Stomach smooth muscle (tissue), 2 donors: ENCODE measurements at regions not wholly inside any gene's neighbourhood (a gene's known extent, or its start where the extent isn't known, plus 50 kb on each side); places are given as distances from the start of the nearest gene placed in this dataset.

Source experiments
- H3K27ac ChIP-seq: one replicate; pipeline ENCODE4 v1.7.0; 2013; ENCODE audit warnings: mild to moderate bottlenecking, low read length, inconsistent platforms
- H3K27me3 ChIP-seq, 2 donors: one replicate each; pipeline ENCODE4 v1.7.0; 2013; ENCODE audit warnings: low read length in 2 of 2; ENCODE audit not compliant: insufficient read depth in 2 of 2, control insufficient read depth in 1 of 2
- H3K36me3 ChIP-seq, 2 donors: one replicate each; pipeline ENCODE4 v1.7.0; 2013; ENCODE audit warnings: low read length in 2 of 2; ENCODE audit not compliant: control insufficient read depth in 2 of 2, insufficient read depth in 2 of 2
- H3K4me1 ChIP-seq: one replicate; pipeline ENCODE4 v1.7.0; 2013; ENCODE audit warnings: low read length; ENCODE audit not compliant: control insufficient read depth, insufficient read depth
- H3K4me3 ChIP-seq, 2 donors: one replicate each; pipeline ENCODE4 v1.7.0; 2013; ENCODE audit warnings: low read length in 2 of 2
- H3K9ac ChIP-seq, 2 donors: one replicate each; pipeline ENCODE4 v1.7.0; 2013; ENCODE audit warnings: low read length in 2 of 2, mild to moderate bottlenecking in 1 of 2
- H3K9me3 ChIP-seq, 2 donors: one replicate each; pipeline ENCODE4 v1.7.0; 2013; ENCODE audit warnings: low read length in 2 of 2; ENCODE audit not compliant: control insufficient read depth in 2 of 2
- donor health status: healthy.
- donor health status: Pancreatic carcinoma.

DNA sequence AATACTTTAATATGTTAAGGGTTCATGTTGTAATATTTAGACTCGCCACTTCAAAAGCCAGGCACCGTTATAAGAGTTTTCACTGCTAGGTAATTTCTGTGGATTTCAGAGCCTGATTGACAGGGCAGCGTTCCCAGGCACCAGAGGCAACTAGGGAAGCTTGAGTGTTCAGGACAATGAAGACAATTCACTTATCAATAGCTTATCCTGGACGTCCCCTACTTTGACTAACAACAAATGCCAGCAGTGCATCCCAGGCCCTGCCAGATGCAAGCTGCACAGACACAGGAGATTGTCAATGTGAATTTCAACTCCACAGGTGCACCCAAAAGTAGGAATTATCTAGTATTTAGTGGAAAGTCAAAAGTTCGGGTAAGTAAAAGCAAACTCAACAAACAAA lies 179.3 kb upstream of the GYPC start:
- H3K4me3 ChIP-seq: no peak overlapping the region
- no peak overlapping the region for H3K27ac ChIP-seq
- no peaks in the 10 kb centered on the region for H3K4me1 ChIP-seq
- H3K36me3 ChIP-seq: no peaks in the 10 kb centered on the region
- no peak overlapping the region for H3K9ac ChIP-seq
- no peaks in the 10 kb centered on the region for H3K9me3 ChIP-seq
- H3K27me3 ChIP-seq: no peaks in the 10 kb centered on the region

DNA sequence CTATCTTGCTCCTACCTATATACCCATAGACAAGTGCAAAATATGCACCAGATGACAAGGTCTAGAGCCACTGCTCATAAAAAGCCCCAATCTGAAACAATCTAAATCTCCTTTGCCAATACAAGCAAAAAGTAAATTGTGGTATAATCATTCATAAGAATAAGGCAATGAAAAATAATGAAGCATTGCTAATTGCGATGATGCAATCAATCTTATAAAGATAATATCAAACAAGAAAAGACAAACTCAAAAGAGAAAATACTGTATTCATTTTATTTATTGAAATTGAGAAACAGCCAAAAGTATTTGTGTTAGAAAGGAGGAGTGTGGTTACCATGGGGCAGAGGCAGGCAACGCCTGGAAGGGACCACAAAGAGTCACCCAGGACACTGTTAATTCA lies 175.9 kb upstream of the GYPC start:
- H3K36me3 ChIP-seq: no peaks in the 10 kb centered on the region
- H3K27me3 ChIP-seq: no peaks in the 10 kb centered on the region
- H3K9me3 ChIP-seq: no peaks in the 10 kb centered on the region
- H3K9ac ChIP-seq: no peak overlapping the region
- no peak overlapping the region for H3K4me3 ChIP-seq
- H3K4me1 ChIP-seq: no peaks in the 10 kb centered on the region
- H3K27ac ChIP-seq: no peak overlapping the region

DNA sequence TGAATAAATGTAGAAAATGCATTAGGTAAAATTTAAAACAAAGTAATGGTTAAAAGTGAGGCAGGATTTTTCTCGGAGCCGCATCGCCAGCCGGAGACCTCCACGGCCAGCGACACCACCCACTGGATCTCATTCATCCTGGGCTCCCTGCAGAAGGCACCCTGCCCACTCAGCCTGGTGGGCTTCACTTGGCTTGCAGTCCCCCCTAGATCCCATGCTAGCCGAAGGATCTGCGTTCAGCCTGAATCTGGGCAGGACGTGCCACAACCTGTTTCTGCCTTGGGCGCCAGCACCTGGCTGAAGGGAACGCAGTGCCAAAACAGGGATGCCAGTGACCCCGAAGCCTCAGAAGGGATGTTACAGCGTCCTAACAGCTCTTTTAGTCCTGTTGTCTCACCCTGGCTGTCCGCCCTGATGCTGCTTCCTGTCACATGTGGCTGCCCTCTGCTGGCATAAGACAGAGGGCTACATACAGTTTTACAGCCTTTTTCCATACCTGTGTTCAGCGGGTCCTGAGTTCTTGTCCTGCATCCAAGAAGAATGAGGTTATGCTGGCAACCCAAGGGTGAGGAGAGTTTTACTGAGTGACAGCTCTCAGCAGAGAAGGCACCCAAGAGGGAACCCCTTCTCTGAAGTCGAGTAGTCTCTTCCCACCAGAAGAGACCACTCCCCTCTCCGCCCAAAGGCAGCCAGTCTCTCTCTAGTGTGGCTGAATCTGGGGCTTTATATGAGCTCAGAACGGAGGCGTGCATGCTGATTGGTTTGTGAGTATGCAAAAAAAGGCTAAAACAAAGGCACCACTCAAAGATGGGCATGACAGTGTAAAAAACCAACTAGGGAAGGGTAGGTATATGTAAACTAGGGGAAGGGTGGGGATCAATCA lies 173.1 kb upstream of the GYPC start:
- Histone ChIP-seq H3K27me3 (no peaks in the 10 kb centered on the region), H3K9me3 (no peaks in the 10 kb centered on the region), H3K4me1 (no peaks in the 10 kb centered on the region), H3K27ac (no peak overlapping the region), H3K9ac (no peak overlapping the region), H3K36me3 (no peaks in the 10 kb centered on the region), H3K4me3 (no peak overlapping the region)

DNA sequence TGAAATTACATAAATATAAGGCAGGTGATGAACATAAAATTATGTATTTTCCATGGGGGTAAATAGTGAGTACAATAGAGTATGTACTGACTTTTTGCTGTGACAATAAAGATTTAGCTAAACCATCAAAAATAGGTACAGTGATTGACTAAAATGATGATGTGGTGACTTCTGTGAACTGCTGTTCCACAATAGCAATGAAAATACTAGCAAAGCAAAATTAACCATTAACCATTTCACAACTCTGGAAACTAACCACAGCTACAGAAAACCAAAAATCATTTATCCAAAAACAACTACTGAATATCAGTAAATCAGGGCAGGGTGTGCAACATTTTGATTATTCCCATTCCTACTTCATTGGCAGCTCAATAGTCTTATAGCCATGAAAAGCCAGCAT lies 161.4 kb upstream of the GYPC start:
- Histone ChIP-seq H3K27ac (no peak overlapping the region), H3K4me3 (no peak overlapping the region), H3K27me3 (no peaks in the 10 kb centered on the region), H3K4me1 (no peaks in the 10 kb centered on the region), H3K9ac (no peak overlapping the region), H3K36me3 (no peaks in the 10 kb centered on the region), H3K9me3 (peaks cover 0 to 3% of the 10 kb centered on the region in 2 donors)

DNA sequence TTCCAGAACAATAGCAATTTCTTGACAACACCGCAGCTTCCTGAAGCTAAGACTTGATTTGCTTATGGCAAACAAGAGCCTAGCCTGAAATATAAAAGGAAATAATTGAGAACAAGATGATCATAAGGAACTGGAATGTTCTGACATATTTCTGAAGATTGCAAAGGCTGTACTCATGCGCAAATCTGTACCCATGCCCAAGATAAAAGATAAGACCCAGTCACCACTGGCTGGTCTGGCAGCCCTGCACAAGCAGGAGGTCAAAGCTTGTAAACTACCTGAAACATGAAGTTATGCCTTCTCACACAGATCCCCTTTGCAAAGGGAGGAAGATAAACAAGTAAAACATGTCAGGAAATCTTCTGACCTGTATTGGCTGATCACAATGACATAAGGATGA lies 160.8 kb upstream of the GYPC start:
- H3K4me3 ChIP-seq: no peak overlapping the region
- no peak overlapping the region for H3K27ac ChIP-seq

DNA sequence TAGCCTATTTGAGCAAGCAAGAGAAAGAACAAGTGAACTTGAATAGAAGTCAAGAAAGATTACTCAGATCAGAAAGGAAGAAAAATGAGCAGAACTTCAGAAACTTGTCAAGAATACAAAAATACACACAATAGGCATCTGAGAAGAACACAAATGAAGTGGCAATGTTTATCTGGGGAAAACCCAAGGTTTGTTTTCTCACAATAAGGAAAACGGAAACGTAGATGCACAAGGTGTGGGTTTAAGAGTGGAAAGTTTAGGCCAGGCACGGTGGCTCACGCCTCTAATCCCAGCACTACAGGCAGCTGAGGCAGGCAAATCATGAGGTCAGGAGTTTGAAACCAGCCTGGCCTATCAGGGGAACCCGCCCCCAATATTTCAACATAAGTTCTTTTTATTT lies 159.5 kb upstream of the GYPC start:
- no peaks in the 10 kb centered on the region for H3K4me1 ChIP-seq
- H3K9ac ChIP-seq: no peak overlapping the region
- no peak overlapping the region for H3K27ac ChIP-seq
- no peaks in the 10 kb centered on the region for H3K27me3 ChIP-seq
- H3K36me3 ChIP-seq: no peaks in the 10 kb centered on the region
- H3K9me3 ChIP-seq: peaks cover 0 to 3% of the 10 kb centered on the region in 2 donors
- H3K4me3 ChIP-seq: no peak overlapping the region

More for the DNA sequence above, 160.8 kb upstream of the GYPC start:
- Histone ChIP-seq H3K4me1 (no peaks in the 10 kb centered on the region), H3K9me3 (peaks cover 0 to 3% of the 10 kb centered on the region in 2 donors), H3K9ac (no peak overlapping the region), H3K27me3 (no peaks in the 10 kb centered on the region), H3K36me3 (no peaks in the 10 kb centered on the region)

DNA sequence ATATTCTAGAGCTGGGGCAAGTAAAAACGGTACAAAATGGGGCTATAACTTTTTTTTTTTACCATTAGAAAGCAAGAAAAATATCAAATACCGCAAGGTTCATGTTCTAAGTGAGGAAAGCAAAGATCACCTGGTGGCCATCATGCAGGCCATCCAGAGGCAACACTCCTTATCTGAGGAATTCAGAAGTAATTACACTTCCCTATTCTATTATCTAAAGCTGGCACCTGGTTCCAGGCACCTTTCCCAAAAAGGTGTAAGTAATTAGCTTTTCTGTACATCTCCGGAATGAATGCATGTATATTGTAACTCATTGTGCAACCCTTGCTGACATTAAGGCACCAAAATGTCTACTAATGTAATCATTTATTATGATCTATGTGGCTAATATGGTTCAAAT lies 152.5 kb upstream of the GYPC start:
- Histone ChIP-seq H3K36me3 (no peaks in the 10 kb centered on the region), H3K27ac (no peak overlapping the region), H3K4me1 (no peaks in the 10 kb centered on the region), H3K27me3 (no peaks in the 10 kb centered on the region), H3K4me3 (no peak overlapping the region), H3K9ac (no peak overlapping the region), H3K9me3 (no peaks in the 10 kb centered on the region)

DNA sequence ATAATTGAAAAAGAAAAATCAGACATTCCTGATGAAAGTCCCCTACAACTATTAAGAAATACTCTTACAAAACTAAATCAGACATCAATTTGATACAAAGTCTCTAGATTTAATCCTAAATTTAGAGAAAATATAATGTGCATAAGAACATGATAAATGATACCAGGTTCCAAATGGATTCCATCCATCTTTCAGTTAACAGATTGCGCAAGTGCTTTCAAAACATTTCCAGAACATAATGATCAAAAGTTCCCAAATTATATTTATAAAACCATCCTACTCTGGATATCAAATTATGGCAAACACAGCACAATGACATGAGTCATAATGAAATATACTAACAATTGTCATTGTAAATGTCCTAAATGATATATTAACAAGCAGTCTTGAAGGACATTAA lies 151.0 kb upstream of the GYPC start:
- H3K4me1 ChIP-seq: no peaks in the 10 kb centered on the region

DNA sequence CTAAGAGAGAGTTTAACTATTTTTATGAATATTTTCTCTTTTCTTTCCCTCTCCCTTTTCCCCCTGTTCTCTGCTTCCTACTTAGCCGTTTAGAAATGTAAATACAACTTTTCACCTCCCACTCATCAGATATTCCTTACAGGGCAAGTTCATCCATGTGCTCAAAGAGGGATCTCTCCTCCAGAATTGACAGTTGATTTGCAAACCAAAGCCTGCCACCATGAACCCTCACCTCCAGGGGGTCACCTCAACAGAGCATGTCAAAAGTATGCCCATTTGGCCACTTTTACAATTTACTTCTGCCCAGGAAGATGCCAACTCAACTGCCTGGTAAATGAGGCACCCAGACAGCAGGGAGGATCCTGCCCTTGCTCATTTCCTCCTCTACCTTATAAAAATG lies 149.2 kb upstream of the GYPC start:
- no peak overlapping the region for H3K4me3 ChIP-seq
- no peaks in the 10 kb centered on the region for H3K36me3 ChIP-seq
- no peaks in the 10 kb centered on the region for H3K4me1 ChIP-seq
- H3K27me3 ChIP-seq: no peaks in the 10 kb centered on the region
- no peaks in the 10 kb centered on the region for H3K9me3 ChIP-seq
- no peak overlapping the region for H3K27ac ChIP-seq
- no peak overlapping the region for H3K9ac ChIP-seq

More for the DNA sequence above, 151.0 kb upstream of the GYPC start:
- H3K27ac ChIP-seq: no peak overlapping the region
- no peak overlapping the region for H3K9ac ChIP-seq
- no peaks in the 10 kb centered on the region for H3K36me3 ChIP-seq
- H3K27me3 ChIP-seq: no peaks in the 10 kb centered on the region
- no peaks in the 10 kb centered on the region for H3K9me3 ChIP-seq
- H3K4me3 ChIP-seq: no peak overlapping the region

DNA sequence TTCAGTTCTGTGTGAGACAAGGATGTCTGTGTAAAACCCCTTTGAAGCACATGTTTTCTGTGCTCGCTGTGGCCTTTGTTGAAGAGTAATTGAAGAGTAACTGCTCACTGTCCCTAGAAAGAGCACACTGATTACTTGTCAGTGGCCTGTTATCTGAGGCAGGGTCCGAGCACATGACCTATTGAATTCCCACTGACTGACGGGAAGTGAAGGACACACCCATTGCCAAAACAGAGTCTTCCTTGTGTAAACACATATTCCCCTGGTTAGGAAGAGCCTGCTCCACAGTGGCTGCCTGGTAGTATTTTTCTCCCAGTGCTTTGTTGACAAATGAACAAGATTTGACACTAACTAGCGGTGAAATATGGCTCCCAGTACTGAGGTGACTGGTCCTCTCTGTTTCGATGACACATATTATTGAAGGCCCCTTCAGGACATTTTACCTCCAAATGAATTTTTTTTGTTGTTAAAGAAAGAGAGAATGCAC lies 148.5 kb upstream of the GYPC start:
- Histone ChIP-seq H3K9me3 (no peaks in the 10 kb centered on the region), H3K9ac (no peak overlapping the region), H3K27me3 (no peaks in the 10 kb centered on the region), H3K36me3 (no peaks in the 10 kb centered on the region), H3K4me1 (no peaks in the 10 kb centered on the region), H3K27ac (no peak overlapping the region), H3K4me3 (no peak overlapping the region)

DNA sequence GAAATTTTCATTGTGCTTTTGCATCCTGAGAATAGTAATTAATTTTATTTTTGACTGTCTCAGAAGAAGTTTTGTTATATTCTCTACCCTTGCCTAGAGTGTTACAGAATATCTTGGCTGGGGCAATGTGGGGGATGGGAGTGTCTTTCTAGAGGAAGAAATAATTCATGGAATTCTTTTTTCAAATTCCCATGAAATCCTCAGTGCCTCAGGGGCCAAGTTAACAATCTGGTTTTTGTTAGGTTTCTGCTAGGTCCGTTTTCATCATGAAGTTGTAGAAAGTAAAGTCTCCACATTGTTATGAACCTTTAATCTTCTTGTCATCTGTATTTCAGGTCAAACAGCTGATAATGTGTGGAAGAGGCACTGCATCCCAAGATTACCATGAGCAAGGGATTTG lies 145.6 kb upstream of the GYPC start:
- H3K9ac ChIP-seq: no peak overlapping the region
- no peaks in the 10 kb centered on the region for H3K27me3 ChIP-seq
- H3K9me3 ChIP-seq: no peaks in the 10 kb centered on the region
- no peak overlapping the region for H3K27ac ChIP-seq
- H3K4me1 ChIP-seq: no peaks in the 10 kb centered on the region
- H3K4me3 ChIP-seq: no peak overlapping the region
- H3K36me3 ChIP-seq: no peaks in the 10 kb centered on the region
